NOMO-1 treated with dmso at 0.1 percent for 144 hours (cell line): ENCODE measurements at regions not wholly inside any gene's neighbourhood (a gene's known extent, or its start where the extent isn't known, plus 50 kb on each side); places are given as distances from the start of the nearest gene placed in this dataset.

ENCODE experiments used
- DNase-seq: peaks from one replicate; lab custom pipeline; 2025; ENCODE audit not compliant: unreplicated experiment; lab: John Stamatoyannopoulos, UW

GRCh38 chr2:164103271-164103670 lies 367.5 kb upstream of the FIGN start:
- DNase-seq, result no peak

- DNase-seq, result no peak
Measured at GRCh38 chr2:164102366-164102765, 366.6 kb upstream of the FIGN start.

DNA sequence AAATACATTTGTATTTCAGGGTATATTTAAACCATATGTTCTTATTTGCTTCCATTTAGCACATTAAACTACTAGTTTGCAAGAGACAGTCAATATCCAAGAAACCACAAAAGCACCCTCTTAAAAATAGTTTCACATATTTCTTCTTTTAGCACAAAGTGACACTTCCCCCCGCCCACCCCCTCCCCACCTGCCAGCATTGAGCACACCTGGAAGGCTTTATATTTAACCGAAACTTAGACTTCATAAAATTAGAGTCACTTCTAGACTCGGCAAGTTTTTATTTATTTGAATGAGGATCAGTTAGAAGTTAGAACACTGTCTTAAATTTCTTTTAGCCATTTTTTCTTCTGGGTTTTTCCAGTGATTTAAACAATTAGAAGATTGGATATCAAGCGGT lies 355.9 kb upstream of the FIGN start:
- no peak for DNase-seq

- no peak for DNase-seq
Measured at GRCh38 chr2:164090533-164090932, 354.7 kb upstream of the FIGN start.

DNA sequence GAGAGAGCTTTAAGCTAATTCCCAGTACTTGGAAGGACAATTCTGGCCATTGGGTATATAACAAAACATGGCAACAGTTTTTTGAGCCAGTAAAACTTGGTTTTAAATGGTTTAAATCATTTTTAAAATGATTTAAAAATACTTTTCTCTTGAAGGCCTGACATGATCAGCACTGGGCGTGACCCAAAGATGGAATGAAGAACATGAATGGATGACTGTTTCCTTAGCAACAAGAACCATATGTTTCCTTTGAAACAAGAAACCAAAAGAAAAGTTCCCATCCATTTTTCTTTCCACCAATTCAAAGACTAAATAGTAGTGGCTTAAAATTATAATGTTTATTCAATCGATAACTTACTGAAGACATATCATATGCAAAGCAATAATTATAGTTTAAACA lies 348.3 kb upstream of the FIGN start:
- DNase-seq, result no peak

DNA sequence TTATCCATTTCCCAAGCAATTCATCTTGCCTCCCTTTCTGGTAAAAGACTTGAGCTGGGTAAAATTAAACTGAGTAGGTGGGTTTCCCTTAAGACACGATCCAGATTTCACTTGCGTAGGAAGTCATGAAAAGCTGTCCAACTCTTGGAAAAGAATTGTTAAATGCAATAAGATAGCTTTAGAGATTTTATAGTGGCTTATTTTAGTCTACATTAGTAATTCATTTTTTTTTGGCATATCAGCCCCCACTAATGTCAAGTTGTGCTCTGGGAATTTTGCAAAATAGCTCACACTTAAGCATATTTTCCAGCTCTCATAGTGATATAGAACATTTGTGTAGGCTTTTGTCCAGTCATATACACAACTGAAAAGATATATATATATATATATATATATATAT lies 344.7 kb upstream of the FIGN start:
- no peak for DNase-seq

- no peak for DNase-seq
Measured at GRCh38 chr2:164079258-164079657, 343.4 kb upstream of the FIGN start.

GRCh38 chr2:164078421-164078820 lies 342.6 kb upstream of the FIGN start:
- no peak for DNase-seq

GRCh38 chr2:164073101-164074074 lies 337.6 kb upstream of the FIGN start:
- no peak for DNase-seq

DNA sequence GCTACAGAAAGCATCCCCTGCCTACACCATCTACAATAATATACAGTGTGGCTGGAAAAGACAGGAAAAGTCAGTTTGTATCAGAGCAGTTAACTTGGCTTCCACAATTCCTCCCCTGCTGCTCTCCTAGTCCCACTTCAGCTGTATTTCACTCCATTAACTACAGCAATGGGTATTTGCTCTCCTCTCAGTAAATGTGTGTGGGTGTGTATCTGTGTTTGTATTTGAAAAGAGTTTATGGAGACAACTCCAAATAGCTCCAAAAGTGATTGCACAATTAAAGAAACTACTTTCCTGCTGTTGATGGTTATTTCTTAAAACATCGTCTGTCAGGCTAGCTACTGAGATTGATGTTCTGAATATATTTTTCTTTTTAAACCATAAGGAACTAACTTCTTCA lies 333.7 kb upstream of the FIGN start:
- no peak for DNase-seq

GRCh38 chr2:164068063-164068462 lies 332.3 kb upstream of the FIGN start:
- no peak for DNase-seq

DNA sequence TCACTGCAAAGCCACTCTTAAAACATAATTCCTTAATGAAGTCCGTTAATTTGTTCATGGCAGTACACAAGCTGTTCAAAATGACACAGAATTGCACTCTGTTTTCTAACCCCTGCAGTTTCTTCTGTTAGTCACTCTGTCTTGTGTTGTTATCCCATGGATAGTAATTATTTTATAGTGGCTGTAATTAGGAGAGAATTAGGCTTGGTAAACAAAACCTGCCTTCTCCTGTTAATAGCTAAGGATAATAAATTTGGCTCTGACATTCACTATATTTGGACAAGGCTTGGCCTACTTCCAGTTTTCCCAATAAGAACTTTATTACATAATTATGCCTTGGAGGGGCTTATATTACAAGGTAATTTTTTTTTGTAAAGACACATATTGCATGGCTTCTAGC lies 330.3 kb upstream of the FIGN start:
- no peak for DNase-seq

DNA sequence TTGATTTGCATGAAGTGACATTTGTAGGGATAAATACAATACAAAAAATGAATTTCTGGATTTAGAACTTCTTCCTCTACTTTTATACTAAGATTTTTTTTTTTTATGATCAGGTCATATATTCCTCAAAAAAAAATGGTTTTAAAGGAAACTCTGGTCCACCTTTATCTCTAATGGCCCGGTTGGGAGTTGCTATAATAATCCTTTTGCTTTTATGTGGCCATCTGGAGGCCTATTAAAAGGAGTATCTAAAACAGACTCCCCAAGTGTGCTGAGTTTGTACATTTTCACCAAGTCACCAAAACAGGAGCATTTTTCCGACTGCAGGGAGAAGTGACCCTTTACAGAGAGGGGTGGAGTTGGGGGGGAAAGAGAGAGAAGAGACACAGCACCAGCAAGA lies 329.2 kb upstream of the FIGN start:
- DNase-seq, result no peak

DNA sequence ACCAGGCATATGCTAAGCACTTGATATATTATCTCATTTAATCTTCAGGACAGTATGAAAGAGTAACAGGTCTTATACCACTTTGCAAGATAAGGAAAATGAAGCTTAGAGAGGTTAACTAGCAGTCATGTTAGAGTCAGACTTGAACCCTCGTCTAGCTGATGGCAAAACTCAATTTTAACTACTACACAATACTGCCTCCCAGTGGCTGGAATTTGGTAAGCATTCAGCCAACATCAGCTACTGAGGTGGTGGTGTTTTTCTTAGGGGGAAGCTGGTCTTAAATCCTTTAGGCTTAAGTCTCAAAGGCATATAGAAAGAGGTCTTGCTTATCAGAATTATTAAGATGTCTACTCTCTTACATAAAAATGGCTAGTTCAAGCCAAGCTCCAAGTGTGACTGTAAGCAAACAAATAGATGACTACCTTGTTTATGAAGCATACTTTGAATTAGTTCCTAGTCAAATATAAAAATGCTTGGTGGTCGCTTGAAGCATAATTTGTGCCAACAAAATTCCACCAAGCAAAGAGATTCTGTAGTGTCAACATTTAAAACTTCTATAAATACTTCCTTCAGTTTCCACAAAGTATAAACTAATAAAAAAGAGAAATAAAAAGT lies 325.4 kb upstream of the FIGN start:
- DNase-seq, result peak; percentile 1

DNA sequence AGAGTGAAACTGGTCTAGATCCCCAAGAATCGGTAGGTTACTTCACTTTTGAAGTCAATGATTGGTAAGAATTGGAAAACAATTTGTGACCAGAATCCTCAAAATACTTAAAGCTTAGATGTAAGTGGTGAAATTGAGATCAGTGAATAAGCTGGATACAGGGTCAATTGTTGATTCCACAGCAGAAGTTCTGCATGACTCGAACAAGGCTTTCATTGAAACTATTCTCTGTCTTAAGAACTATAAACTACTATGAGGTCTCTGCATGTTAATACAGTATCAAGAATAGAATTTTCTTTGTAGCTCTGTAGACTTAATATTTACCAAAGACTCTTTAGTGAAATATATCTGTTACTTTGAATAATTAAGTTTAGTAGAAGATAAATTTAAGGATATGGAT lies 324.2 kb upstream of the FIGN start:
- DNase-seq, result no peak

- DNase-seq, result no peak
Measured at GRCh38 chr2:164055623-164056022, 319.8 kb upstream of the FIGN start.

DNA sequence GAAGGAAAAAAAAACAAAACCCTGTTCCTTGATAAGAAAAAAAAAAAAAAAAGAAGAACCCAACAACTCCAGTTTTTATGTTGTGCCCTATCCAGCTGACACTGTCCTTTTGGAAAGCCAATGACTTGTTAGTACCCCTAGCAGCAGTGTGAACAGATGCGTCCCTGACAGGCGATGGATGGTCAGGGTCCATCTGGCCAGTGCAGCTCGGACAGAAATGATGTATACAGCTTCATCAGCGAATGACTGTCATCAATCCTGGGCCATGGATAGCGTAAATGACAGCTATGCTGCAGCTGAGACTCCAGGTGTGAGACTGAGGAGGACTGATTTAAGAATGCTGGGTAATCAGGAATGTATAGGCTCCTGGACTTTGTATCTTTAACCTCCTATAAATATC lies 318.8 kb upstream of the FIGN start:
- DNase-seq, result no peak

- DNase-seq, result no peak
Measured at GRCh38 chr2:164053021-164053420, 317.2 kb upstream of the FIGN start.

- DNase-seq, result no peak
Measured at GRCh38 chr2:164052006-164052405, 316.2 kb upstream of the FIGN start.

DNA sequence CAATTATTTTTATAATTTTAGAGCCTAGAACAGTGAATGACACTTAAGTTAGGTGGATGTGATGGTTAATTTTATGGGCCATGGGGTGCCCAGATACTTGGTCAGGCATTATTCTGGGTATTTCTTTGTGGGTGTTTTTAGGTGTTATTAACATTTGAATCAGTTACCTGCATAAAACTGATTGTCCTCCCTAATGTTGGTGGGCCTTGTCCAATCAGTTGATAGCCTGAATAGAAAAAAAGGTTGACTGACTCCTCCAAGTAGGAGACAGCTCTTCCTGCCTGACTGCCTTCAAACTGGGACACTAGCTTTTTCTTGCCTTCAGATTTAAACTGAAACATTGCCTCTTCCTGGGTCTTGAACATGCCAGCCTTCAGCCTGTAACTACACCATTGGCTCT lies 312.9 kb upstream of the FIGN start:
- DNase-seq, result no peak

DNA sequence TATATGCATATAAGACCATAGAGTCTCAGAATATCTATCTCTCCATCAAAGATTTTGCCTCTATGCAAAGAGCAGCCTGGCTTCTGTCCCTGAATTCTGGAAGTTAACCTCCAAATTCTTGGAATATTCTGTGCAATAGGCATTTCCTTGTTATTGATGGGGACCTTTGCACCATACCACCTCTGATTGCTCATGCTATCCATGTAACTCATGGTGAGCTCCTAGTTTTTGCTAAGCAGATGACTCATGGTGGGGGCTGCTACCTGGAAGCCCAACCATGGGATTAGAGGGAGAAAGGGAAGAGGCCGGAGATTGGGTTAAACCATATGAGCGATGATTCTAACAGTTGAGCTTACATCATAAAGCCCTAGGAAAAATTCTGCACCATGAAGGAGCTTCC lies 310.2 kb upstream of the FIGN start:
- no peak for DNase-seq

DNA sequence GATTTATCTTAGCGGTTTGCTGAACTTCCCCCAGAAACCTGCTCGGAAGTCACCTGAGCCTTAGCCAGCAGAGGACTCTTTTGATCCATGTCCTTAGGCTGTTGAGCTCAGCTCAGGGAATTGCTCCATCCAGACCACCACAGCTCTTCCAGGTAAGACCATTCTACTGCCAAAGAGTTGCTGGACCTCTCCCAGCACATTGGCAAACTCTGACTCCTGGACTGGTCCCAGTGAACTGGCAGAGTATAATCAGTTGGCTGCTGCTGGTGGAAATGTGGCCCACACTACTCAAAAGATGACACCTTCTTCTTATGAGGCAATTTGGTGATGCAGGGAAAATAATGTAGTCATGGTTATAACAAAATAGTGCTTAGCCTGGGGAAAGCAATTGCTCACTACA lies 308.8 kb upstream of the FIGN start:
- DNase-seq, result no peak

DNA sequence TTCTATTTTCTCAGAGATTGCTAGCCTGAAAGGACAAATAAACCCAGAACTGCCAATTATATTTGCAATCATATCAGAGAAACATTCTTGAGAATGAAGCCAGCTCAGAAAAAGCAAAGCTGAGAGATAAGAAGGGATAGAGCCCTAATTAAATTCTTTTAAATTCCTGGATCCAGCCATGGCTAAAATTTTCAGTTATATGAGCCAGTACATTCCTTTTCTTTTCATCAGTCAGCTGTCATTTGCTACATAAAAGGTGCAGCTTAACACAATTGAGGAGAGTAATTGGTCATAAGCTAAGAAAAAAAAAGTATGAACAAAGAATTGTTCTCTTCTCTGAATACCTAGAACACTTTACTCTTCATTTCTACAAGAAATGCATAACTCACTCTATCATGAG lies 303.5 kb upstream of the FIGN start:
- DNase-seq, result no peak
